Suprapubic skin (tissue), 4 donors: ENCODE measurements at regions not wholly inside any gene's neighbourhood (a gene's known extent, or its start where the extent isn't known, plus 50 kb on each side); places are given as distances from the start of the nearest gene placed in this dataset.

Experiments
- EP300 ChIP-seq: sonication (generic); formaldehyde crosslinking; IDR thresholded peaks from one replicate; pipeline ENCODE4 v1.6.1; 2017; ENCODE audit warnings: antibody characterized with exemption
- POLR2A ChIP-seq, 2 donors: fragments of 450-650 bp; IDR thresholded peaks; one replicate each; pipeline ENCODE4 v1.6.1; 2017; ENCODE audit warnings: antibody characterized with exemption in 2 of 2, mild to moderate bottlenecking in 2 of 2, moderate library complexity in 2 of 2
- POLR2AphosphoS5 ChIP-seq, 3 donors: sonication (generic); formaldehyde crosslinking; IDR thresholded peaks; one replicate each; pipeline ENCODE4 v1.6.1; 2017; ENCODE audit warnings: antibody characterized with exemption in 3 of 3
- TF ChIP-seq, protein P1 (sequence below), 2 donors: fragments of 200-600 bp in 1 of 2; fragments of 450-650 bp in 1 of 2; sonication (generic) in 1 of 2; IDR thresholded peaks; one replicate each; pipeline ENCODE4 v1.5.1; 2016 to 2019; ENCODE audit warnings: antibody characterized with exemption in 2 of 2, mild to moderate bottlenecking in 1 of 2, moderate library complexity in 1 of 2

DNA sequence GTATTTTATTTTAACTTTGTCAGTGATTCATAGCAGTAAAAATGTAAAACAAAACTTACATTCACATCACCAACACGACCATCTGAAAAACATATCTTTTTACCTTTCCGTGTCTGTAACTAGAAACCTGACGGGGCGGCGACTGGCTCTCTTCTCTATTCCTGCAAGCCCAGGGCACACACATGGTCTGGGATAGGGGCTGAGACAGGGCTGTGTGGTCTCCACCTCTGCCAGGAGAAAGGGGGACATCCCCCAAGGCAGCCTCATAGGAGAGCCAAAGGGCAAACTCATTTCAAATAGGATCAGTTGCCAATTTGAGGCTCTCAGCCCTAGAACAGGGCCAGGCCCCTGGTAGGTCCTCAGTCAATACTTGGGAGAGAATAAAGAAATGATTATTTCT, 359.4 kb downstream of the TCERG1L start:
- TF ChIP-seq, protein P1, sequence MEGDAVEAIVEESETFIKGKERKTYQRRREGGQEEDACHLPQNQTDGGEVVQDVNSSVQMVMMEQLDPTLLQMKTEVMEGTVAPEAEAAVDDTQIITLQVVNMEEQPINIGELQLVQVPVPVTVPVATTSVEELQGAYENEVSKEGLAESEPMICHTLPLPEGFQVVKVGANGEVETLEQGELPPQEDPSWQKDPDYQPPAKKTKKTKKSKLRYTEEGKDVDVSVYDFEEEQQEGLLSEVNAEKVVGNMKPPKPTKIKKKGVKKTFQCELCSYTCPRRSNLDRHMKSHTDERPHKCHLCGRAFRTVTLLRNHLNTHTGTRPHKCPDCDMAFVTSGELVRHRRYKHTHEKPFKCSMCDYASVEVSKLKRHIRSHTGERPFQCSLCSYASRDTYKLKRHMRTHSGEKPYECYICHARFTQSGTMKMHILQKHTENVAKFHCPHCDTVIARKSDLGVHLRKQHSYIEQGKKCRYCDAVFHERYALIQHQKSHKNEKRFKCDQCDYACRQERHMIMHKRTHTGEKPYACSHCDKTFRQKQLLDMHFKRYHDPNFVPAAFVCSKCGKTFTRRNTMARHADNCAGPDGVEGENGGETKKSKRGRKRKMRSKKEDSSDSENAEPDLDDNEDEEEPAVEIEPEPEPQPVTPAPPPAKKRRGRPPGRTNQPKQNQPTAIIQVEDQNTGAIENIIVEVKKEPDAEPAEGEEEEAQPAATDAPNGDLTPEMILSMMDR (IDR thresholded peaks at IDR 0.05) = no peak
- TF ChIP-seq POLR2A (IDR thresholded peaks at IDR 0.05) = no peak
- TF ChIP-seq EP300 = no peak
- TF ChIP-seq POLR2AphosphoS5 (IDR thresholded peaks at IDR 0.05) = no peak
